ENCODE measurements at regions not wholly inside any gene's neighbourhood (a gene's known extent, or its start where the extent isn't known, plus 50 kb on each side); places are given as distances from the start of the nearest gene placed in this dataset.
A peak's percentile ranks its signal among the peaks of the same experiment; 100 is the strongest.

GRCh38 chr13:85521657-85522056 lies 277.6 kb downstream of the SLITRK6 start:
- Histone ChIP-seq H3K36me3 (no peaks in the 10 kb centered on the region), H3K9me3 (no peaks in the 10 kb centered on the region), H3K27ac (no peak overlapping the region), H3K4me3 (no peak overlapping the region), H3K27me3 (no peaks in the 10 kb centered on the region), H3K4me1 (peaks cover 0 to 6% (median 0%) of the 10 kb centered on the region in 12 donors)
- DNase-seq (no peak), ATAC-seq (no peak)
- intact Hi-C loops (cut with DNase I): no loop called here
- TF ChIP-seq POLR2A (IDR thresholded peaks at IDR 0.05): no peak
- no peak for TF ChIP-seq CTCF (IDR thresholded peaks at IDR 0.05)
- WGBS, 4 donors: 51 to 66% (median 56%) methylated on average over 2 of the region's 2 CpGs

- DNase-seq (no peak), ATAC-seq (no peak)
- Histone ChIP-seq H3K36me3 (no peaks in the 10 kb centered on the region), H3K27ac (peak overlapping the region in 1 of 12 donors; percentile 22), H3K27me3 (no peaks in the 10 kb centered on the region), H3K9me3 (no peaks in the 10 kb centered on the region), H3K4me1 (peaks cover 0 to 6% (median 0%) of the 10 kb centered on the region in 12 donors), H3K4me3 (no peak overlapping the region)
- intact Hi-C loops (cut with DNase I): no loop called here
- TF ChIP-seq POLR2A (IDR thresholded peaks at IDR 0.05) (no peak), CTCF (IDR thresholded peaks at IDR 0.05) (no peak)
Measured at GRCh38 chr13:85520445-85520844, 278.8 kb downstream of the SLITRK6 start.

GRCh38 chr13:85519363-85519762 lies 279.9 kb downstream of the SLITRK6 start:
- no peak for TF ChIP-seq CTCF (IDR thresholded peaks at IDR 0.05)
- TF ChIP-seq POLR2A (IDR thresholded peaks at IDR 0.05): no peak
- peaks cover 0 to 6% (median 0%) of the 10 kb centered on the region in 12 donors for H3K4me1 ChIP-seq
- intact Hi-C loops (cut with DNase I): no loop called here

GRCh38 chr13:85512421-85512820 lies 286.8 kb downstream of the SLITRK6 start:
- intact Hi-C loops (cut with DNase I): no loop called here
- Histone ChIP-seq H3K27ac (no peak overlapping the region), H3K27me3 (no peaks in the 10 kb centered on the region), H3K36me3 (no peaks in the 10 kb centered on the region), H3K4me3 (no peak overlapping the region), H3K9me3 (no peaks in the 10 kb centered on the region), H3K4me1 (no peaks in the 10 kb centered on the region)
- 71 to 81% (median 76%) methylated on average over 7 of the region's 7 CpGs for WGBS, 4 donors
- DNase-seq (no peak), ATAC-seq (no peak)
- TF ChIP-seq CTCF (IDR thresholded peaks at IDR 0.05): no peak
- no peak for TF ChIP-seq POLR2A (IDR thresholded peaks at IDR 0.05)

More at GRCh38 chr13:85519363-85519762, 279.9 kb downstream of the SLITRK6 start:
- no peaks in the 10 kb centered on the region for H3K36me3 ChIP-seq
- no peak for DNase-seq
- no peaks in the 10 kb centered on the region for H3K9me3 ChIP-seq
- H3K27me3 ChIP-seq: no peaks in the 10 kb centered on the region
- no peak overlapping the region for H3K27ac ChIP-seq
- H3K4me3 ChIP-seq: no peak overlapping the region
- ATAC-seq: no peak
- 38 to 80% (median 59%) methylated on average over 1 of the region's 1 CpG for WGBS, 4 donors
